OCI-LY7 (cell line): ENCODE measurements at regions not wholly inside any gene's neighbourhood (a gene's known extent, or its start where the extent isn't known, plus 50 kb on each side); places are given as distances from the start of the nearest gene placed in this dataset.

Experiments
- EZH2phosphoT487 ChIP-seq: fragments of 200-600 bp; sonication (generic); IDR thresholded peaks from 2 replicates; pipeline ENCODE4 v1.6.1; 2018; ENCODE audit warnings: low read depth, borderline replicate concordance, mild to moderate bottlenecking, mixed run types, antibody characterized with exemption, low read length, moderate library complexity, mixed read lengths
- TF ChIP-seq, protein P1 (sequence below): fragments of 200-600 bp; sonication (generic); conservative IDR thresholded peaks from 2 replicates; pipeline ENCODE4 v1.5.1; 2014; ENCODE audit warnings: mild to moderate bottlenecking, antibody characterized with exemption, low read length, moderate library complexity, mixed read lengths

DNA sequence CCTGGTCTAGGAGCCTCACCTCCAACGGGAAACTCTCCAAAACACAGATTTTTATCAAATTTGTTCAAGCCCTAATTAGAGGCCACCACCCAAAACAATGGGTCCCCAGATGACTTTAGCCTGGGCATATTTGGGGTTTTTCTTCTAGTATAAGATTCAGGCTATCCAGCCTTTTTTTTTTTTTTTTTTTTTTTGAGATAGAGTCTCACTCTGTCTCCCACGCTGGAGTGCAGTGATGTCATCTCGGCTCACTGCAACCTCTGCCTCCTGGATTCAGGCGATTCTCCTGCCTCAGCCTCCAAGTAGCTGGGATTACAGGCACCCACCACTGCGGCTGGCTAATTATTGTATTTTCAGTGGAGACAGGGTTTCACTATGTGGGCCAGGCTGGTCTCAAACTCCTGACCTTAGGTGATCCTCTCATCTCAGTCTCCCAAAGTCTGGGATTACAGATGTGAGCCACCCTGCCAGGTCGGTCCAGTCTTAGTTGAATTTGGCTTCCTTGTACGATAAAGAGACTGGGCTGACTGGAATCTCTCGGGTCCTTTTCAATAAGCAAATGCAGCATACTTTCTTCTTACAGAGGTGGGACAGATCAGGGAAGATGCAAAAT lies 91.4 kb upstream of the KLF6 start:
- TF ChIP-seq, protein P1, sequence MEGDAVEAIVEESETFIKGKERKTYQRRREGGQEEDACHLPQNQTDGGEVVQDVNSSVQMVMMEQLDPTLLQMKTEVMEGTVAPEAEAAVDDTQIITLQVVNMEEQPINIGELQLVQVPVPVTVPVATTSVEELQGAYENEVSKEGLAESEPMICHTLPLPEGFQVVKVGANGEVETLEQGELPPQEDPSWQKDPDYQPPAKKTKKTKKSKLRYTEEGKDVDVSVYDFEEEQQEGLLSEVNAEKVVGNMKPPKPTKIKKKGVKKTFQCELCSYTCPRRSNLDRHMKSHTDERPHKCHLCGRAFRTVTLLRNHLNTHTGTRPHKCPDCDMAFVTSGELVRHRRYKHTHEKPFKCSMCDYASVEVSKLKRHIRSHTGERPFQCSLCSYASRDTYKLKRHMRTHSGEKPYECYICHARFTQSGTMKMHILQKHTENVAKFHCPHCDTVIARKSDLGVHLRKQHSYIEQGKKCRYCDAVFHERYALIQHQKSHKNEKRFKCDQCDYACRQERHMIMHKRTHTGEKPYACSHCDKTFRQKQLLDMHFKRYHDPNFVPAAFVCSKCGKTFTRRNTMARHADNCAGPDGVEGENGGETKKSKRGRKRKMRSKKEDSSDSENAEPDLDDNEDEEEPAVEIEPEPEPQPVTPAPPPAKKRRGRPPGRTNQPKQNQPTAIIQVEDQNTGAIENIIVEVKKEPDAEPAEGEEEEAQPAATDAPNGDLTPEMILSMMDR: no peak
- TF ChIP-seq EZH2phosphoT487: no peak
